HL-60/S4 (cell line): ENCODE measurements at regions not wholly inside any gene's neighbourhood (a gene's known extent, or its start where the extent isn't known, plus 50 kb on each side); places are given as distances from the start of the nearest gene placed in this dataset.
"Not testable (repeated sequence)": the region's sequence is repeated elsewhere in the genome, so short reads cannot be mapped to it uniquely, and the experiment has no call there.

ENCODE experiments used
- in situ Hi-C: fragments of 300-500 bp; cut with MboI; formaldehyde crosslinking; loops from 2 replicates; pipeline ENCODE4 v1.14.3; 2022; ENCODE audit warnings: low sequenced_read_pairs

GRCh38 chr16:72729552-72729951 lies 318.4 kb downstream of the ZFHX3 start:
- in situ Hi-C loops: not testable (repeated sequence)

- in situ Hi-C loops: no loop called here
Observed at GRCh38 chr16:72728516-72728915, 319.4 kb downstream of the ZFHX3 start.

- in situ Hi-C loops: no loop called here
Observed at GRCh38 chr16:72727565-72727964, 320.4 kb downstream of the ZFHX3 start.

GRCh38 chr16:72725643-72726042 lies 322.3 kb downstream of the ZFHX3 start:
- in situ Hi-C loops: no loop called here

GRCh38 chr16:72723781-72724180 lies 324.1 kb downstream of the ZFHX3 start:
- in situ Hi-C loops: no loop called here

- in situ Hi-C loops: no loop called here
Observed at GRCh38 chr16:72722552-72722951, 325.4 kb downstream of the ZFHX3 start.

- in situ Hi-C loops: no loop called here
Observed at GRCh38 chr16:72721981-72722380, 325.9 kb downstream of the ZFHX3 start.

GRCh38 chr16:72715267-72715666 lies 332.7 kb downstream of the ZFHX3 start:
- in situ Hi-C loops: no loop called here

- in situ Hi-C loops: no loop called here
Observed at GRCh38 chr16:72711823-72712222, 336.1 kb downstream of the ZFHX3 start.

- in situ Hi-C loops: no loop called here
Observed at GRCh38 chr16:72705801-72706200, 342.1 kb downstream of the ZFHX3 start.

GRCh38 chr16:72704746-72705372 lies 343.1 kb downstream of the ZFHX3 start:
- in situ Hi-C loops: no loop called here

GRCh38 chr16:72689851-72690250 lies 358.1 kb downstream of the ZFHX3 start:
- in situ Hi-C loops: no loop called here

GRCh38 chr16:72680732-72681131 lies 367.2 kb downstream of the ZFHX3 start:
- in situ Hi-C loops: no loop called here

- in situ Hi-C loops: no loop called here
Observed at GRCh38 chr16:72679856-72680255, 368.1 kb downstream of the ZFHX3 start.

GRCh38 chr16:72677662-72678447 lies 370.1 kb downstream of the ZFHX3 start:
- in situ Hi-C loops: no loop called here

GRCh38 chr16:72673118-72673517 lies 374.8 kb downstream of the ZFHX3 start:
- in situ Hi-C loops: no loop called here

GRCh38 chr16:72666267-72666666 lies 381.7 kb downstream of the ZFHX3 start:
- in situ Hi-C loops: no loop called here

GRCh38 chr16:72665701-72666100 lies 382.2 kb downstream of the ZFHX3 start:
- in situ Hi-C loops: no loop called here

GRCh38 chr16:72664509-72665408 lies 383.2 kb downstream of the ZFHX3 start:
- in situ Hi-C loops: no loop called here

GRCh38 chr16:72664056-72664508 lies 383.8 kb downstream of the ZFHX3 start:
- in situ Hi-C loops: no loop called here
